Caco-2 (cell line): ENCODE measurements at regions not wholly inside any gene's neighbourhood (a gene's known extent, or its start where the extent isn't known, plus 50 kb on each side); places are given as distances from the start of the nearest gene placed in this dataset.

ENCODE experiments used
- BruUV-seq: library from RNA; stranded (reverse); fragments of 400-500 nt; replicated peaks from 2 replicates; lab custom pipeline; 2021; lab: Mats Ljungman, UMichigan
- CTCF ChIA-PET: fragments of 300-600 bp; sonication (Branson Sonifier 250); formaldehyde crosslinking; loops from one replicate; lab custom pipeline; 2022; ENCODE audit warnings: antibody characterized with exemption; lab: Charles Lee
- POLR2A ChIA-PET: fragments of 300-600 bp; sonication (Branson Sonifier 250); formaldehyde crosslinking; loops from one replicate; lab custom pipeline; 2022; ENCODE audit warnings: antibody characterized with exemption; lab: Charles Lee
- DNase-seq, 2 experiments: peaks; one replicate each; pipeline versions ENCODE4 v3.0.0 to v3.0.0-alpha.2; 2020 to 2022
- H3K27me3 ChIP-seq: replicated peaks from 2 replicates; pipeline ENCODE4 v1.6.0; 2011; ENCODE audit warnings: low read length; ENCODE audit not compliant: control insufficient read depth, insufficient read depth
- H3K36me3 ChIP-seq: 2 replicates; pipeline ENCODE4 v1.5.1; 2011; ENCODE audit warnings: low read length; ENCODE audit not compliant: control insufficient read depth, insufficient read depth
- H3K4me1 ChIP-seq: fragments of 250-450 bp; sonication (Bioruptor Pico); 2 replicates; pipeline ENCODE4 v1.5.1; 2020; ENCODE audit warnings: mild to moderate bottlenecking
- H3K4me3 ChIP-seq: 2 replicates; pipeline ENCODE4 v1.5.1; 2011; ENCODE audit warnings: low read depth, mild to moderate bottlenecking, control low read depth, low read length
- H3K9me3 ChIP-seq: fragments of 250-450 bp; sonication (Bioruptor Pico); 2 replicates; pipeline ENCODE4 v1.5.1; 2020; ENCODE audit warnings: mild to moderate bottlenecking, moderate library complexity
- H3K27ac Mint-ChIP-seq: one replicate; pipeline ENCODE4 v1.8.0; 2022; ENCODE audit warnings: mixed read lengths; ENCODE audit not compliant: unreplicated experiment
- H3K27me3 Mint-ChIP-seq: one replicate; pipeline ENCODE4 v1.8.0; 2022; ENCODE audit warnings: mixed read lengths; ENCODE audit not compliant: insufficient read depth, unreplicated experiment
- H3K36me3 Mint-ChIP-seq: one replicate; pipeline ENCODE4 v1.8.0; 2022; ENCODE audit warnings: mild to moderate bottlenecking, mixed read lengths; ENCODE audit not compliant: insufficient read depth, unreplicated experiment
- H3K4me1 Mint-ChIP-seq: one replicate; pipeline ENCODE4 v1.8.0; 2022; ENCODE audit warnings: low read depth, mixed read lengths; ENCODE audit not compliant: unreplicated experiment
- H3K4me3 Mint-ChIP-seq: one replicate; pipeline ENCODE4 v1.8.0; 2022; ENCODE audit warnings: mild to moderate bottlenecking, moderate library complexity, mixed read lengths; ENCODE audit not compliant: unreplicated experiment
- H3K9me3 Mint-ChIP-seq: one replicate; pipeline ENCODE4 v1.8.0; 2022; ENCODE audit warnings: mixed read lengths; ENCODE audit not compliant: unreplicated experiment
- CTCF ChIP-seq, 2 experiments: fragments of 200-600 bp in 1 of 2; IDR thresholded peaks; 1 replicate in 1 of 2; 2 replicates in 1 of 2; pipeline versions ENCODE4 v1.5.1 to v1.8.0; 2011 to 2022; ENCODE audit warnings: antibody characterized with exemption in 1 of 2, control low read depth in 1 of 2, inconsistent platforms in 1 of 2, low read depth in 1 of 2, low read length in 1 of 2, mild to moderate bottlenecking in 1 of 2, moderate library complexity in 1 of 2; ENCODE audit not compliant: insufficient read depth in 1 of 2, severe bottlenecking in 1 of 2, unreplicated experiment in 1 of 2
- intact Hi-C: fragments of 100-400 bp; cut with micrococcal nuclease; formaldehyde crosslinking; loops from one replicate; pipeline ENCODE4 v1.10.0; 2022; ENCODE audit not compliant: unreplicated experiment

GRCh38 chrX:82362990-82363389, 1145.1 kb upstream of the POU3F4 start:
- H3K36me3 Mint-ChIP-seq: no peaks in the 10 kb centered on the region
- no peaks in the 10 kb centered on the region for H3K4me1 ChIP-seq
- no peaks in the 10 kb centered on the region for H3K27me3 Mint-ChIP-seq
- BruUV-seq: no TSS peak
- H3K9me3 Mint-ChIP-seq: peaks cover 8% of the 10 kb centered on the region
- intact Hi-C loops: no loop called here
- H3K27ac Mint-ChIP-seq: no peak overlapping the region
- H3K4me1 Mint-ChIP-seq: no peaks in the 10 kb centered on the region
- POLR2A ChIA-PET: no interaction called here
- no peak overlapping the region for H3K4me3 ChIP-seq
- no peak for DNase-seq
- H3K4me3 Mint-ChIP-seq: no peak overlapping the region
- H3K9me3 ChIP-seq: no peaks in the 10 kb centered on the region
- H3K27me3 ChIP-seq: no peaks in the 10 kb centered on the region
- no peak for TF ChIP-seq CTCF (IDR thresholded peaks at IDR 0.05; ENCODE audit: insufficient read depth in 1 of 2, low read depth in 1 of 2, low read length in 1 of 2, severe bottlenecking in 1 of 2, unreplicated experiment in 1 of 2)
- CTCF ChIA-PET: no interaction called here
- H3K36me3 ChIP-seq: no peaks in the 10 kb centered on the region

- H3K27me3 ChIP-seq: no peaks in the 10 kb centered on the region
- no peaks in the 10 kb centered on the region for H3K4me1 Mint-ChIP-seq
These were observed 1137.0 kb upstream of the POU3F4 start for GRCh38 chrX:82370978-82371646.

GRCh38 chrX:82384401-82384800, 1123.7 kb upstream of the POU3F4 start:
- Mint-ChIP-seq H3K4me1 (no peaks in the 10 kb centered on the region), H3K9me3 (no peaks in the 10 kb centered on the region), H3K36me3 (no peaks in the 10 kb centered on the region), H3K27me3 (no peaks in the 10 kb centered on the region), H3K27ac (no peak overlapping the region), H3K4me3 (no peak overlapping the region)
- intact Hi-C loops: no loop called here
- no peak overlapping the region for H3K4me3 ChIP-seq
- H3K27me3 ChIP-seq: no peaks in the 10 kb centered on the region
- no peaks in the 10 kb centered on the region for H3K36me3 ChIP-seq
- ChIA-PET POLR2A (no interaction called here), CTCF (no interaction called here)
- DNase-seq: no peak
- no peaks in the 10 kb centered on the region for H3K4me1 ChIP-seq
- no peaks in the 10 kb centered on the region for H3K9me3 ChIP-seq
- no TSS peak for BruUV-seq
- TF ChIP-seq CTCF (IDR thresholded peaks at IDR 0.05; ENCODE audit: insufficient read depth in 1 of 2, low read depth in 1 of 2, low read length in 1 of 2, severe bottlenecking in 1 of 2, unreplicated experiment in 1 of 2): no peak

More at GRCh38 chrX:82370978-82371646, 1137.0 kb upstream of the POU3F4 start:
- no peaks in the 10 kb centered on the region for H3K27me3 Mint-ChIP-seq
- DNase-seq: no peak
- POLR2A ChIA-PET: no interaction called here
- Histone ChIP-seq H3K4me1 (no peaks in the 10 kb centered on the region), H3K36me3 (no peaks in the 10 kb centered on the region), H3K9me3 (no peaks in the 10 kb centered on the region), H3K4me3 (no peak overlapping the region)
- H3K27ac Mint-ChIP-seq: no peak overlapping the region
- intact Hi-C loops: no loop called here
- no peak overlapping the region for H3K4me3 Mint-ChIP-seq
- H3K9me3 Mint-ChIP-seq: no peaks in the 10 kb centered on the region
- no TSS peak for BruUV-seq
- no peak for TF ChIP-seq CTCF (IDR thresholded peaks at IDR 0.05; ENCODE audit: insufficient read depth in 1 of 2, low read depth in 1 of 2, low read length in 1 of 2, severe bottlenecking in 1 of 2, unreplicated experiment in 1 of 2)
- CTCF ChIA-PET: no interaction called here
- H3K36me3 Mint-ChIP-seq: no peaks in the 10 kb centered on the region
